ENCODE measurements at regions not wholly inside any gene's neighbourhood (a gene's known extent, or its start where the extent isn't known, plus 50 kb on each side); places are given as distances from the start of the nearest gene placed in this dataset.

GRCh38 chr20:19024296-19025035 lies 188.0 kb upstream of the SLC24A3 start:
- no peak for TF ChIP-seq CTCF (IDR thresholded peaks at IDR 0.05; ENCODE audit: borderline replicate concordance, insufficient read depth, low read depth, low read length)
- H3K4me3 ChIP-seq (ENCODE audit: low read depth, low read length): no peak overlapping the region

GRCh38 chr20:19025430-19026120 lies 186.9 kb upstream of the SLC24A3 start:
- H3K4me3 ChIP-seq (ENCODE audit: low read depth, low read length): no peak overlapping the region
- no peak for TF ChIP-seq CTCF (IDR thresholded peaks at IDR 0.05; ENCODE audit: borderline replicate concordance, insufficient read depth, low read depth, low read length)

GRCh38 chr20:19026121-19026878 lies 186.1 kb upstream of the SLC24A3 start:
- TF ChIP-seq CTCF (IDR thresholded peaks at IDR 0.05; ENCODE audit: borderline replicate concordance, insufficient read depth, low read depth, low read length): no peak
- no peak overlapping the region for H3K4me3 ChIP-seq (ENCODE audit: low read depth, low read length)

- H3K4me3 ChIP-seq (ENCODE audit: low read depth, low read length): no peak overlapping the region
- no peak for TF ChIP-seq CTCF (IDR thresholded peaks at IDR 0.05; ENCODE audit: borderline replicate concordance, insufficient read depth, low read depth, low read length)
Observed at GRCh38 chr20:19026901-19027644, 185.4 kb upstream of the SLC24A3 start.

- no peak overlapping the region for H3K4me3 ChIP-seq (ENCODE audit: low read depth, low read length)
- no peak for TF ChIP-seq CTCF (IDR thresholded peaks at IDR 0.05; ENCODE audit: borderline replicate concordance, insufficient read depth, low read depth, low read length)
Observed at GRCh38 chr20:19027971-19028370, 184.5 kb upstream of the SLC24A3 start.

GRCh38 chr20:19041787-19042186 lies 170.7 kb upstream of the SLC24A3 start:
- no peak for TF ChIP-seq CTCF (IDR thresholded peaks at IDR 0.05; ENCODE audit: borderline replicate concordance, insufficient read depth, low read depth, low read length)
- H3K4me3 ChIP-seq (ENCODE audit: low read depth, low read length): no peak overlapping the region
